Posterior vena cava (tissue), 2 donors: ENCODE measurements at regions not wholly inside any gene's neighbourhood (a gene's known extent, or its start where the extent isn't known, plus 50 kb on each side); places are given as distances from the start of the nearest gene placed in this dataset.
"Not testable (repeated sequence)": the region's sequence is repeated elsewhere in the genome, so short reads cannot be mapped to it uniquely, and the experiment has no call there.

Source experiments
- DNase-seq: peaks from one replicate; pipeline ENCODE4 v3.0.0-alpha.2; 2020; ENCODE audit warnings: low spot score
- intact Hi-C, 2 donors: fragments of 100-400 bp; cut with DNase I; formaldehyde crosslinking; loops; one replicate each; pipeline versions ENCODE4 v1.14.1 to v1.14.2; 2022 to 2023
- donor health status: DM: yes; HTN: yes; CAD: no.
- donor health status: DM: yes; HTN: yes; CAD: no.

DNA sequence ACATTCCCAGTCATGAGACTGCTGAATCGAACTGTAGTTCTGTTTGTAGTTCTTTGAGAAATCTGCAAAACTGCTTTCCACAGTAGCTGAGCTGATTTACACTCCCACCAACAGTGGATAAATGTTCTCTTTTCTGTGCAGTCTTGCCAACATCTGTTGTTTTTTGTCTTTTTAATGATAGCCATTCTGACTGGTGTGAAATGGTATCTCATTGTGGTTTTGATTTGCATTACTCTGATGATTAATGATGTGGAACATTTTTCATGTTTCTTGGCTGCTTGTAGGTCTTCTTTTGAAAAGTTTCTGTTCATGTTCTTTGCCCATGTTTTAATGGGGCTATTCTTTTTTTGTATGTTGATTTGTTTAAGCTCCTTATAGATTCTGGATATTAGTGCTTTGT, 187.3 kb upstream of the TLE4 start:
- intact Hi-C loops: no loop called here
- DNase-seq: no peak

DNA sequence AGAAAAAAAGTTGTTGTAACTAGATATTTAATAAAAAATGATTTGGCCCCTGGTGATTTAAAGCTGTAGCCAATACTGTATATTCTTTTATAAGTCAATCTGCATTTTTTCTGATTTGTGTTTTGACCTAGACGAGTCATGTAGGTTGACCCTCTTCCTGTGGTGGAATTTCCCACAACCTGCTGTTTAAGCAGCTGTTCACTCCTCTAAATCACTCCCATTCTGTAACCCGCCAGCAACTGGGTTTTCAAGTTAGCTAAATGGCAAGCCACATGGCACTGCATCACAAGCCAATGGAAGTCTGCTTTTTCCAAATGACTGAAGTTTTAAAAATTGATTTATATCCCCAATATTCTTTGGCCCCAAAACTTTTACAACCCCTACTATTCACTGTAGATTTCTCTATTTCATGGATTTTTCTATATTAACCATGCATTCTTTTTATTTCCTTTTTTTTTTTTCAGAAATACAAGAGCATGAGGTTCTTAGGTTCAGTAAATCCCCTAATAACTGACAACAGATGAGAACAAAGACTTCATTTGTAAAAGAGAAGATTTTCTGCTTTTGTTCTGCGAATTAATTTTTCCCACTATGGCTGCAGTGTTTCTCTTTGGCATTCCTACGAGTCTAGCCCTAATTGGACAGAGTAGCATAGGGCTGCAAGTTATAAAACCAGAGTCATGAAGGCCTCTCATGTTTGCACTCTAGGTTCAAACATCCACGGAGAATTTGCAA, 184.5 kb upstream of the TLE4 start:
- intact Hi-C loops: no loop called here
- DNase-seq: no peak

DNA sequence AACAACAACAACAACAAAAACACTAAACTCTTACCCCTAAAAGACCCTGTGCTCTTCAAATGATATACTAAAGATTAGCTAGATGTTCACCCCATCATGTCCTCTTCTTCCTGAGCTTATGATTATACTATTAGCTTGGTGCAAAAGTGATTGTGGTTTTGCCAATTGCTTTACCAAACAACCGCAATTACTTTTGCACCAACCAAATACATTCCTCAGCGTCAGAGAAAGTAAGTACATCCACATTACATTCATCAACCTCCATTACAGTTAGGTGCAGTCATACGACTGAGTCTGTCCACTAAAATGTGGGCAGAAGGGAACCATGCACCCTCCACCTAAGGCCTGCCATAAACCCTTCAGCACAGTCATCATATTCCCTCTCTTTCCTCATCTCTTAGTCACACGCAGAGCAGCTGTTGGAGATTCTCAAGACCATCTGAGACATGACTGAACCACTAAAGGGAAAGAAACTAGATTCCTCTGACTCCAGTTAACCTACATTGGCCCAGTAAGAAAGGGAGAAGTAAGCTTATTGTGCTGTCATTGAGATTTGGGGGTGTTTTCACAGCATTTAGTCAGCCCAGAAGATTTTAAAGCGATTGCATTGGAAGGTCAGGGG, 181.6 kb upstream of the TLE4 start:
- no peak for DNase-seq
- intact Hi-C loops: no loop called here

DNA sequence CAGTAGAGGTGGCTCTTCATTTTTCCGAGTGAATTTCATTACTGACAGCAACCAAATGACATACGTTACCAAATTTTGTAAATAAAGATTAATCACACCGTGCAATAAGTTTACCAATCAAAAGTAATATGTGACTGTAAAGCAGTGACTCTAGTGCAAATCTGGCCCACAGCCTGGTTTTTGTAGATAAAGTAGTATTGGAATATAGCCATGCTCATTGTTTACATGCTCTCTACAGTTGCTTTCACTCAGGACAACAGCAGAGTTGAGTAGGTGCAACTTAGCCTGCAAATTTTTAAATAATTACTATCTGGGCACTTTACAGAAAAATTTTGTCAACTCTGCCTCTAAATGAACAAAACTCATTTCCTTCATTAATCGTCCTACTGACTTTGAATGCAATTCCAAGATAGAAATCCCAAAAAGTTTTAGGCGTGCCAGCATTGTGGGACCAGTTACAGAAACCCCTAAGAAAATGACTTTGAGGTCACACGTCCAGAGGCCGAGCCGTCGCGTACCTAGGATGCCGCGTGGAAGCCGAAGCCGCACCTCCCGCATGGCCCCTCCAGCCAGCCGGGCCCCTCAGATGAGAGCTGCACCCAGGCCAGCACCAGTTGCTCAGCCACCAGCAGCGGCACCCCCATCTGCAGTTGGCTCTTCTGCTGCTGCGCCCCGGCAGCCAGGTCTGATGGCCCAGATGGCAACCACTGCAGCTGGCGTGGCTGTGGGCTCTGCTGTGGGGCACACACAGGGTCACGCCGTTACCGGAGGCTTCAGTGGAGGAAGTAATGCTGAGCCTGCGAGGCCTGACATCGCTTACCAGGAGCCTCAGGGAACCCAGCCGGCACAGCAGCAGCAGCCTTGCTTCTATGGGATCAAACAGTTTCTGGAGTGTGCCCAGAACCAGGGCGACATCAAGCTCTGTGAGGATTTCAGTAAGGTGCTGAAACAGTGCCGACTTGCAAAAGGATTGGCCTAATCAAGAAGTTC, 180.7 kb upstream of the TLE4 start:
- no peak for DNase-seq
- intact Hi-C loops: no loop called here

DNA sequence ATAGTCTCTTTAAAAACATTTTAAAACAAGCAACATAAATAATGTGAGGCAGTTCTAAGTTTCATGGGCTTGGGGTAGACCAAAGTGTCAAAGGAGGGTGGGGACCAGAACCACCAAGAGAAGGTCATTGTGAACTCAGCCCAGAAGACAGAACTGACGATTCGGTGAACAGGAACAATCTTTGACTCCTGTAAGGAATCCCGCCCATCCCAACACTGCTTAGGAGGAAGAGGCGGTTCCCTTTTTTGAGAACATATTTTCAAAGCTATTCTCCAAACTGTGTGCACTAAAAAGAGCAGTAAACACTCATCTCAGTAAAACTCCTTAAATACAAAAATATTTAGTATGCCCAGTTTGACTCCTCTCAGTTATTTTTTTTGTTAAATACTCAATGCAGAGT, 176.5 kb upstream of the TLE4 start:
- DNase-seq: no peak
- intact Hi-C loops: no loop called here

DNA sequence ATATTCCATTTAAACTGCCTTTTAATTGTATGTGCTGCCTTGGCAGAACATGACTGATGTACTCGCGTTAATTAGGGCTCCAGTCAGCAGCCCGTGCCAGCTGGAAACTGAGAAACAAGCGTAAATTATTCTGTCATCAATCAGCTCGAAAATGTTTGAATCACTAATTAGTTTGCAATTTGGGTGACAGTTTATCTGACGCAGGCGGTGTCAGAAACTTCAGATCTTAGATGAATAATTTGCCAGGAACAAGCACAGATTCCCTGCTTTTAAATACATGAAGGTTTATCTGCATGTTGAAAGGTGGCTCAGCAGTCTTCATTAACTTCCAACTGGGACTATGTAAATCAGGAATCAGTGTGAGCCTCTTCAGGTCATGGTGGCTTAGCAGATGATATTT, 176.0 kb upstream of the TLE4 start:
- DNase-seq: no peak
- intact Hi-C loops: no loop called here

DNA sequence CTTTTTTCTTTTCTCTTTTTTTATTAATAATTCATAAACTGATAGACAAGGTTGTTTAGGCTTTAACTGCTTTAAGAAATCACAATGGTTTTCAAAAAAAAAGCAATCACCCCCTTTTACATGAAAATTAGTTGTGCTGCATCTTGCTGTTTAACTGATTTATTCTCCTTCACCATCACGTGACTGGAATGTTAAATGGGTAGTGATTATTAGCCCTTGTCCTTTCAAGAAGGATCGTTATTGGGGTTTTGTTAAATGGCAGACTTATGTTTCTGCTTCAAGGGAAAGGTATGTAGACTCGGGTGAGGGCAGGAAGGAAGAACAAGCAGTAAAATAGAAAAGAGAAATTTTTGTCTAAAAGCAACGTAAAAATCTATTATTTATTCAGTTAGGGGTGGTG, 175.6 kb upstream of the TLE4 start:
- DNase-seq: no peak
- intact Hi-C loops: no loop called here

DNA sequence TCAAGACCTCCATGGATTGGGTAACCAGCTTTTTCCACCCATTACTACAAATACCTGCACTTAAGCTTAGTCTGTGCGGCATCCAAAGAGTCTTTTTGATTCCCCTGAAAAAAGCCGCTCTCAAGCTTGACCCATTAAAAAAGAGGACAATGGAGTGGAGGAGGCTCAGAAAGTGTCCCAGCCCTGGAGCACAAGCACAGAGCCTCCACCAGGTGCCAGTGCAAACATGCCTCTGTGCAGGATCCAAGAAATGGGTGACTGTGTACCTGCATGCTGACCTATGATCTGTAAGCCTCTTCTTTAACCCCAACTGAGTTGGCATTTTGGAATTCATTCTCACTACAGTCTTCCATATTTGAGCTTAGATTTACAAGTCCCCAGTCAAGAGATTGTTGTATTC, 168.3 kb upstream of the TLE4 start:
- DNase-seq: no peak
- intact Hi-C loops: no loop called here

DNA sequence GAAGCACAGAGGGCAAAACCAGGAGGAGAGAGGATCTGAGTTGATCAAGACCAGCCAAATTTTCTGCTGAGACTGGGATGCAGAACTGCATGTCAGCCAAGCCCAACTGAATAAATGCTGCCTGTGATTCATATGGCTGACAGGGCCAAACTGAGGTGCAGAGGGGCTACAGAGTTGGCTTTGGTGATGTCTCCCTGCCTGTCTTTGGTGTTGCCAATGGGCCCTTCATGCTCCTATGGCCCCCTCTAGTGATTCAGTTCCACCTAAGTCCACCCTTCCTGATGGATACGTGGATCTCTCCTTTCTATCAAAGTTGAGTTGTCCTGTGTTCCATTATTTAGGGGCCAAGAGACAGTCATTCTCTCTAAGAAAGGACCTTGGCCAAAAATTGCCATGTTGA, 163.6 kb upstream of the TLE4 start:
- intact Hi-C loops: no loop called here
- no peak for DNase-seq

DNA sequence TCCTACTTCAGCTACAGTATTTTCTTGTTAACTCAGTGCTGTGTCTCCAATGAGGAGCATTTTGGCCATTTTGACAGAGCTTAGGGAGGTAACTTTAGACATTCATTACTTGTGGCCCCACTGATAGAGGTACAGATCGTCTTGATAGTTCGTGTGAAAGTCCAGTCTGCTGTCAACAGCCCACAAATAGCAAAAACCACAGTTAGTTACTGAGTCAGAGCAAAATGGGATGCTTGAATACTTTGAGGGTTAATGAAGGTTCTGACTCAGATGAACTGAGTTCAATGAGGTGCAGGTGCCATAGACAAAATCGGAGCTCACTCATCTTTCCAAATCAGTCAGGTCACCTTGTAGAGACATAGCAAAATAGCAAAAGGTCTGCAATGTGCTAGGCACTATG, 163.1 kb upstream of the TLE4 start:
- intact Hi-C loops: no loop called here
- DNase-seq: no peak

DNA sequence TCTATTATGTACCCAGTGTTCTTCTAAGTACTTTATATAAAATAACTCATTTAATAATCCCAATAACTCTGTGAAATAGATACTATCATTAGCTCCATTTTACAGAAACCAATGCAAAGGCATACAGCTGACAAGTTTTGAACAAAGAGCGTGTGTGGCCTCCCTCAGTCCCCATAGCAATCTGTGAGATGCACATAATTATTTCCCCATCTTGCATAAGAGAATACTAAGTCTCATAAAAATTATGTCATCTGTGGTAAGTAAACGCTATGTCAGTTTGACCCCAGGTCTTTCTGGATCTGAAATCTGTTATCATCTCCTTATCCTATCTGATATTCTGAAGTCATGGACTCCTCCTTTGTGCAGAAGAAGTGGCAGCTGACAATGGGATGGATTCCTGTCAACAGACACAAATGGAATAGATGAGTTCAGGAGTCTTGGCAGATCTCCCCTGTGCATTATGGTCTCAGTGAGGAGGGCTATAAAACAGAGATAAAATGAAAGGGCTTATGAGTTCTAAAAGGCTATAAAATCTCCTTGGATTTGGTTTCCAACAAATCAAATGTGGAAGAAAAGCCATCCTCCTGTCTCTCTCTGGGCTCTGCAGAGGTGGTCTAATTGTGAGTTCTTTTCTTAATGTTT, 162.5 kb upstream of the TLE4 start:
- DNase-seq: no peak
- intact Hi-C loops: no loop called here

DNA sequence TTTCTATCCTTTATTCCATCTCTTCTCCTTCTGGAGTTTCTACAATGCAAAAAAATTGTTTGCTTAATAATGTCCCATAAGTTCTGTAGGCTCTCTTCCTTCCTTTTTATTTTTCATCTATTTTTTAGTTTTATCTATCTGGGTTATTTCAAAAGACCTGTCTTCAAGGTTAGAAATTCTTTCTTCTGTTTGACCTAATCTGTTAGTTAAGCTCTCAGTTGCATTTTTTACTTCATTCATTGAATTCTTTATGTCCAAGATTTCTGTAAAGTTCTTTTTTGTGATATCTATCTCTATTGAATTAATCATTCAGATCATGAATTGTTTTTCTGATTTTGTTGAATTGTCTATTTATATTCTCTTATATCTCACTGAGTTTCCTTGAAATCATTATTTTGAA, 145.9 kb upstream of the TLE4 start:
- intact Hi-C loops: no loop called here

DNA sequence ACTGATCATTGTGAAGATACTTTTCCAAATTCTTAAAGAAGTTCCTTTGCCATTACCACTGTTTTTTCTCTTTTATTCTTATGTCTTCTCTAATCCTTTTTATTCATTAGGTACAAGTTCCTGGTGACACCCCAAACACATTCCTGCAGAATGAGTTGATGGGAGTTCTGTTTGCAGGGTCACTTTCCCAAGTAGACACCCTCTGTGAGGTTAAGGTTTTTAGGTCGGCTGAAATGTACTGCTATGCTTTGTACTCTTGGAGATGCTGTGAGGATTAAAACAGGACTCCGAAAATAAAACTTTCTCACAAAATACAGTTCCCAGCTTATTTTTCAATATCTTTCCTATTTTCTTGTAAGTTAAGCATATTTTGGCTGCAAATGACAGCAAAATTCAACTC, 143.3 kb upstream of the TLE4 start:
- intact Hi-C loops: no loop called here
- DNase-seq: no peak

More for the DNA sequence above, 145.9 kb upstream of the TLE4 start:
- no peak for DNase-seq

DNA sequence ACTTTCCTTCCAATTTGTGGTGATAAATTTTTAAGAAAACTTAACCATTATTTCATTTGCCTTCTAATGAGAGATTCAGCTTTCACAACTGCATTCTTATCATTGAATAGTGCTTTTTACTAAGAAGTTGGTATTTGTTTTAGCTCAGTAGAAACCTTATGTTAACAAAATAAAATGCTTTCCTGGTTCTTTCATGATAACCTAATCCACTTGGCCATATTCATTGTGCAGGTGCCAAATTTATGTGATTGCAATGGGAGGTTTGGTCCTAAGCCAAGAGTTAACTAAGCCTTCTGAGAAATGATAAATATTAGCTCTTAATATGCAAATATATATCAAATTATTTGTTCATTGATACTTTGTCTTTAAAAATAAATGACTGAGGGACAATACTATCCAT, 141.1 kb upstream of the TLE4 start:
- DNase-seq: no peak
- intact Hi-C loops: no loop called here

DNA sequence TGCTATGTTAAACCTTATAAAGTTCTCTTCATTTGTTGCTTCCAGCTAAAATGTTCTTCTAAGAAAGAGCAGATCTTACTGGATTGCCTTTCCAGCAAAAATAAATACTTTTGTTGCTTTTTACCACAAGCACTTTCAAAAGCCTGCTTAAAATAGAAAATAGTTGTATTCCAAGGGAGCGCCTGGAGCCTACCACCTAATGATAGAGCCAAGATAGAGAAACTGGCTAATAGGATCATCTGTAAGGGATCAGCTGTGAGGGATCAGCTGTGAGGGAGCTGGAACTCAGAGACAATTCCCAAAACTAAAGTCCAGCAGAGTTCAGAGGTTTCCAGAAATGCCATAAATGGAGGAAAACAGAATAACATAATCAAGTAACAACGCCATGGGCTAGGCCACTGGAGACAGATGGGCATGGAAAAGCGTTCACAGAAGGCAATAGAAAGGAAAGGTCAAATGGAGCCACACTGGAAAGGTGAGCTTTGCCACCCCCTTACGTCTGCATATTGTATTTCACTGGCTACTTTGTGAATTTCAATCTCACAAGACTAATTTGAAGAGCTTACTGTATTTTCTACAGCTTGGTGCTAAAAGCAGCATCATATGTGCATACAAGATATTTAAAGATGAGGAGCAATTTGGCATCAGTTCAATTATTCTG, 140.6 kb upstream of the TLE4 start:
- no peak for DNase-seq
- intact Hi-C loops: no loop called here

DNA sequence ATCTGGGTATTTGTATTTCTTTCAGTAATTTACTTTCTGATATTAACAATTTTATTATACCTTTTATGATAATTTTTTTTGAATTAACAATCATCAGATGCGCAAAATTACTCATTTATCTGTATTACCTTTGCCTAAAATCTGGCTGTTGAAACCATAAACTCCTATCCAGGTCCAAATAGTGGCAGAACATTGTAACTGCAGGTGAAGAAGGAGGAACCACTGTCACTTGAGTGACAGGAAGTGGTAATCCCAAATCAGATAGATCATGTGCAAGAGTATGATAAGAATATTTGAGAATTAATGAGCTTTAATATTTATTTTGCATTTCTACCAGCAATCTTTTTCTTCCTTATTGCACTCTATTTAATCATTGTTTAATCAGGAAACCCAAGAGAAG, 139.3 kb upstream of the TLE4 start:
- intact Hi-C loops: no loop called here
- no peak for DNase-seq

DNA sequence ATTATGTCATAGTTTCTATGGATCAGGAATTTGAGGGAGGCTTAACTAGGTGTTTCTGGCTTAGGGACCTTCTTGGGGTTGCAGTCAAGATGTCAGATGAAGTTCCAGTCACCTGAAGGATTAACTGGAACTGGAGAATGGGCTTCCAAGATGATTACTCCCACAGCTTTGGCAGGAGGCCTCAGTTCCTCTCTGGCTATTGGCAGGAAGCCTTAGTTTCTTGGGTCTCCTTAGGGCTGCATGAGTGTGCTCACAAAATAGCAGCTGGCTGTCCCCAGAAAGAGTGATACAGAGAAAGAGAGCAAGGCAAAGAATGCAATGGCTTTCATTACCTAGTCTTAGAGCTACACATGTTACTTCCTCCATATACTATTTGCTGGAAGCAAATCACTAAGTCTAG, 138.1 kb upstream of the TLE4 start:
- intact Hi-C loops: no loop called here
- no peak for DNase-seq

DNA sequence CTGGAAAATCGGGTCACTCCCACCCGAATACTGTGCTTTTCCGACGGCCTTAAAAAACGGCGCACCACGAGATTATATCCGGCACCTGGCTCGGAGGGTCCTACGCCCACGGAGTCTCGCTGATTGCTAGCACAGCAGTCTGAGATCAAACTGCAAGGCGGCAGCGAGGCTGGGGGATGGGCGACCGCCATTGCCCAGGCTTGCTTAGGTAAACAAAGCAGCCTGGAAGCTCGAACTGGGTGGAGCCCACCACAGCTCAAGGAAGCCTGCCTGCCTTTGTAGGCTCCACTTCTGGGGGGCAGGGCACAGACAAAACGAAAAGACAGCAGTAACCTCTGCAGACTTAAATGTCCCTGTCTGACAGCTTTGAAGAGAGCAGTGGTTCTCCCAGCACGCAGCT, 132.5 kb upstream of the TLE4 start:
- intact Hi-C loops: not testable (repeated sequence)

DNA sequence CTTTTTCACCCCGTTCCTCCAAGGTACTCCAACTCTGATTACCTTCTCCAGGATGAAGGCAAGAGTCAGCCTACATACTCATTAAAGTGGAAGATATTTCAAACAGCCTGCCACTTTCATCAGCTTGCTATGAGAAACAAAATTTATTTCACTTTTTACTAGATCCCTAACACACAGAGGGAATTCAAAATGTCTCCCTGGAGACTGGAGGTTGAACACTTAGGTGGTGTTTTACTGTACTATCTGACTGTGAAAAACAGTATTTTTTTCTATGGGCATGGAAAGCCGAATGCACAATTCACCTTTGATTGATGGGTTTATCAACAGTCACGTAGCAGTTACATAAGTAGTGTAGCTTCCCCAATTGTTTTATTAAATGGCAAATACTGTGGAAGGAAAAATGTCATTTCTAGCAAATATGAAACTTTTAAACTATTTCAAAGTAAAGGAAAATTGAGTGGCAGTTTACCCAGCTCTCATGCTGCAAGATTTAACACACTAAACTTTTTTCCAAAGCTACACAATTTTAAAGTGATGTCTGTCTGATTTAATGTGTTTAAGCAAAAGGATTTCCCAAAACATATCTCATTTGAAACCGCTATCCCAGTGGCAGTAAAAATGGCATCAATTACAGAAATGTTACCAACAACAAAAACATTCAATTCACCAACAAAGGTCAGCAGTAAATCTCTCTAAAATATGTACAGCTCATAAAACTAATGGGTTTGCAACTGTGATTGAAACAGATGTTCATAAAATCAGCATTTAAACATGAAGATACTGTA, 125.0 kb upstream of the TLE4 start:
- no peak for DNase-seq
- intact Hi-C loops: no loop called here

More for the DNA sequence above, 132.5 kb upstream of the TLE4 start:
- DNase-seq: not testable (repeated sequence)
